ENCODE measurements at regions not wholly inside any gene's neighbourhood (a gene's known extent, or its start where the extent isn't known, plus 50 kb on each side); places are given as distances from the start of the nearest gene placed in this dataset.
"Not testable (repeated sequence)": the region's sequence is repeated elsewhere in the genome, so short reads cannot be mapped to it uniquely, and the experiment has no call there.

DNA sequence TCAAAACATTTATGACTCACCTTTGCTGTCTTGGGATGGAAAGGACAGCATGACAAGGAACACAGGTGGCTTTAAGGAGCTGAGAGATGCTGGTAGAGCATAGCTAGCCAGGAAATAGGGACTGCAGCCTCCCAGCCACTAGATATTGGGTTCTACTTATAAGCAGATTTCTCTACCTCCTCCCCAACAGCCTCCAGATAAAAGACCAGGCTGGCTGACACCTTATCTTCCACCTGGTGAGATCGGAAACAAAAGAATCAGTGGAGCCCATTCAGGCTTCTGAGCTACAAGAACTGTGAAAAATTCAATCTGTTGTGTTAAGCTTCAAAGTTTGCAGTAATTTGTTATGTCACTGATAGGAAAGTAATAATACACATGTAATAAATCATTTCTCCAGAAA, 1278.5 kb upstream of the ZEB2 start:
- H3K4me3 ChIP-seq (ENCODE audit: low read depth, low read length) = no peak overlapping the region
- no peak for DNase-seq (ENCODE audit: low read depth)
- TF ChIP-seq, protein P1, sequence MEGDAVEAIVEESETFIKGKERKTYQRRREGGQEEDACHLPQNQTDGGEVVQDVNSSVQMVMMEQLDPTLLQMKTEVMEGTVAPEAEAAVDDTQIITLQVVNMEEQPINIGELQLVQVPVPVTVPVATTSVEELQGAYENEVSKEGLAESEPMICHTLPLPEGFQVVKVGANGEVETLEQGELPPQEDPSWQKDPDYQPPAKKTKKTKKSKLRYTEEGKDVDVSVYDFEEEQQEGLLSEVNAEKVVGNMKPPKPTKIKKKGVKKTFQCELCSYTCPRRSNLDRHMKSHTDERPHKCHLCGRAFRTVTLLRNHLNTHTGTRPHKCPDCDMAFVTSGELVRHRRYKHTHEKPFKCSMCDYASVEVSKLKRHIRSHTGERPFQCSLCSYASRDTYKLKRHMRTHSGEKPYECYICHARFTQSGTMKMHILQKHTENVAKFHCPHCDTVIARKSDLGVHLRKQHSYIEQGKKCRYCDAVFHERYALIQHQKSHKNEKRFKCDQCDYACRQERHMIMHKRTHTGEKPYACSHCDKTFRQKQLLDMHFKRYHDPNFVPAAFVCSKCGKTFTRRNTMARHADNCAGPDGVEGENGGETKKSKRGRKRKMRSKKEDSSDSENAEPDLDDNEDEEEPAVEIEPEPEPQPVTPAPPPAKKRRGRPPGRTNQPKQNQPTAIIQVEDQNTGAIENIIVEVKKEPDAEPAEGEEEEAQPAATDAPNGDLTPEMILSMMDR (conservative IDR thresholded peaks at IDR 0.05; ENCODE audit: low read depth, low read length) = no peak

GRCh38 chr2:145797692-145798091, 1277.8 kb upstream of the ZEB2 start:
- DNase-seq (ENCODE audit: low read depth) = no peak
- H3K4me3 ChIP-seq (ENCODE audit: low read depth, low read length) = no peak overlapping the region
- TF ChIP-seq, protein P1 (conservative IDR thresholded peaks at IDR 0.05; ENCODE audit: low read depth, low read length) = no peak

- H3K4me3 ChIP-seq (ENCODE audit: low read depth, low read length) = no peak overlapping the region
- DNase-seq (ENCODE audit: low read depth) = no peak
- TF ChIP-seq, protein P1 (conservative IDR thresholded peaks at IDR 0.05; ENCODE audit: low read depth, low read length) = no peak
These were observed 1272.8 kb upstream of the ZEB2 start for GRCh38 chr2:145792745-145793144.

DNA sequence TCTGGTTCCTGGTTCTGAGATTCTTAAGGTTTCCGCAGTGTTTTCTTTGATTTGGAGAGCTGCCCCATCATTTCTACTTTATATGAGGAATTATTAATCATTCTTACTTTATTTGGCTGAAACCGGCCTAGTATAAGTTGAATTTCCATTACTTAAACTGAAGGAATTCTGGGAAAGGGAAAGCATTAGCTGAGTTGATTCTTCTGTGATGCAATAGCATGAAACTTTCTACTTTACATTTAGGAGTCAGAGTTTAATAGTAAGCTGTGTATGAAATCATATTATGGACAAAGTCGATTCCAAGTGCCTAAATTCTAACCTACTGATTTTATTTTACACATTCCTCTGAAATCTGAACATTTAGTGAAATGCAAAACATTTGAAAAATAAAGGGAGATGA, 1269.7 kb upstream of the ZEB2 start:
- DNase-seq (ENCODE audit: low read depth) = no peak
- TF ChIP-seq, protein P1 (conservative IDR thresholded peaks at IDR 0.05; ENCODE audit: low read depth, low read length) = no peak
- no peak overlapping the region for H3K4me3 ChIP-seq (ENCODE audit: low read depth, low read length)

GRCh38 chr2:145787597-145788361, 1267.9 kb upstream of the ZEB2 start:
- H3K4me3 ChIP-seq (ENCODE audit: low read depth, low read length); DNase-seq (ENCODE audit: low read depth): not testable (repeated sequence)

DNA sequence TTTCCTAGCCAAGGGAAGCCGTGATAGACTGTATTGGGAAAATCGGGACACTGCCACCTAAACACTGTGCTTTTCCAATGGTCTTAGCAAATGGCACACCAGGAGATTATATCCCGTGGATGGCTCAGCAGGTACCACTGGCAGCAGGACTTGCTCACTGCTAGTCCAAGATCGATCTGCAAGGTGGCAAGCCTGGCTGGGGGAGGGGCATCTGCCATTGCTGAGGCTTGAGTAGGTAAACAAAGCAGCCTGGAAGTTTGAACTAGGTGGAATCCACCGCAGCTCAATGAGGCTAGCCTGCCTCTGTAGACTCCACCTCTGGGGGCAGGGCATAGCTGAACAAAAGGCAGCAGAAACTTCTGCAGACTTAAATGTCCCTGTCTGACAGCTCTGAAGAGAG, 1262.7 kb upstream of the ZEB2 start:
- not testable (repeated sequence) for H3K4me3 ChIP-seq (ENCODE audit: low read depth, low read length); DNase-seq (ENCODE audit: low read depth)

DNA sequence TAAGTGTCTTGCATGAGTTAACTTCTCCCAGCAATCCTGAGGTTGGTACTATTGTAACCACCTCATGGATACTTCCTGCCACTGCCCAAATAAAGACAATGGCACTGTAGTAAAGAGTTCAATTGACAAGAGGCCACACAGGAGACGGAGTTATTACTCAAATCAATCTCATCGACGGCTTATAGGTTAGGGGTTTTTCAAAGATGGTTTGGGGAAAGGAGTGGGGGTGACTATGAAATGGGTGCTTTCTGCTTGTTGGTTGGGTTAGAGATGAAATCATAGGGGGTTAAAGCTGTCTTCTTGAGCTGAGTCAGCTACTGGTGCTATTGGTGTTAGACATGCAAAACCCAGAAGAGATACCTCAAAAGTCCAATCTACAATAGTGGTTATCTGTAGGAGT, 1258.0 kb upstream of the ZEB2 start:
- H3K4me3 ChIP-seq (ENCODE audit: low read depth, low read length) = no peak overlapping the region
- TF ChIP-seq, protein P1 (conservative IDR thresholded peaks at IDR 0.05; ENCODE audit: low read depth, low read length) = no peak
- no peak for DNase-seq (ENCODE audit: low read depth)

GRCh38 chr2:145777297-145777696, 1257.4 kb upstream of the ZEB2 start:
- TF ChIP-seq, protein P1 (conservative IDR thresholded peaks at IDR 0.05; ENCODE audit: low read depth, low read length) = no peak
- peak; percentile 61 for DNase-seq (ENCODE audit: low read depth)

More at GRCh38 chr2:145777297-145777696, 1257.4 kb upstream of the ZEB2 start:
- H3K4me3 ChIP-seq (ENCODE audit: low read depth, low read length) = no peak overlapping the region
